MM.1S (cell line): ENCODE measurements at regions not wholly inside any gene's neighbourhood (a gene's known extent, or its start where the extent isn't known, plus 50 kb on each side); places are given as distances from the start of the nearest gene placed in this dataset.

Source experiments
- DNase-seq: peaks from one replicate; pipeline ENCODE4 v3.0.0-alpha.2; 2015
- H2AFZ ChIP-seq: fragments of 300-600 bp; sonication (generic); 2 replicates; pipeline ENCODE4 v1.6.0; 2016; ENCODE audit warnings: antibody characterized with exemption, low read length
- H3F3A ChIP-seq: fragments of 300-600 bp; sonication (generic); 2 replicates; pipeline ENCODE4 v1.6.1; 2016; ENCODE audit warnings: mild to moderate bottlenecking, antibody characterized with exemption, low read length, moderate library complexity, mixed read lengths; ENCODE audit not compliant: insufficient read depth
- H3K27ac ChIP-seq: fragments of 300-600 bp; sonication (generic); 2 replicates; pipeline ENCODE4 v1.5.1; 2016; ENCODE audit warnings: mild to moderate bottlenecking, low read length
- H3K27me3 ChIP-seq: fragments of 300-600 bp; sonication (generic); replicated peaks from 2 replicates; pipeline ENCODE4 v1.6.0; 2016; ENCODE audit warnings: low read length; ENCODE audit not compliant: insufficient read depth
- H3K36me3 ChIP-seq: fragments of 300-600 bp; sonication (generic); replicated peaks from 2 replicates; pipeline ENCODE4 v1.6.1; 2016; ENCODE audit warnings: mild to moderate bottlenecking, low read length, mixed read lengths; ENCODE audit not compliant: insufficient read depth
- H3K4me1 ChIP-seq: fragments of 300-600 bp; sonication (generic); 2 replicates; pipeline ENCODE4 v1.6.1; 2016; ENCODE audit warnings: low read length, mixed read lengths
- H3K4me2 ChIP-seq: fragments of 300-600 bp; sonication (generic); 2 replicates; pipeline ENCODE4 v1.6.0; 2016; ENCODE audit warnings: low read depth, low read length
- H3K4me3 ChIP-seq: fragments of 300-600 bp; sonication (generic); 2 replicates; pipeline ENCODE4 v1.5.1; 2016; ENCODE audit warnings: low read length, mixed read lengths
- H3K79me2 ChIP-seq: fragments of 300-600 bp; sonication (generic); 2 replicates; pipeline ENCODE4 v1.6.1; 2016; ENCODE audit warnings: mixed run types, low read length, mixed read lengths
- H3K9ac ChIP-seq: fragments of 300-600 bp; sonication (generic); 2 replicates; pipeline ENCODE4 v1.6.1; 2016; ENCODE audit warnings: low read length, mixed read lengths
- H3K9me2 ChIP-seq: fragments of 300-600 bp; sonication (generic); replicated peaks from 2 replicates; pipeline ENCODE4 v1.6.1; 2016; ENCODE audit warnings: mild to moderate bottlenecking, low read length, mixed read lengths; ENCODE audit not compliant: insufficient read depth
- H3K9me3 ChIP-seq: fragments of 300-600 bp; sonication (generic); replicated peaks from 2 replicates; pipeline ENCODE4 v1.6.1; 2016; ENCODE audit warnings: mild to moderate bottlenecking, low read length, mixed read lengths; ENCODE audit not compliant: insufficient read depth
- H4K20me1 ChIP-seq: fragments of 300-600 bp; sonication (generic); 2 replicates; pipeline ENCODE4 v1.6.1; 2016; ENCODE audit warnings: mild to moderate bottlenecking, low read length, moderate library complexity, mixed read lengths; ENCODE audit not compliant: insufficient read depth
- CTCF ChIP-seq: fragments of 300-600 bp; sonication (generic); IDR thresholded peaks from 2 replicates; pipeline ENCODE4 v1.5.1; 2016; ENCODE audit warnings: antibody characterized with exemption, low read length, mixed read lengths
- EZH2 ChIP-seq: fragments of 300-600 bp; sonication (generic); optimal IDR thresholded peaks from 2 replicates; pipeline ENCODE3; 2017; ENCODE audit warnings: low read depth, mild to moderate bottlenecking, antibody characterized with exemption, low read length, mixed read lengths
- EZH2phosphoT487 ChIP-seq: fragments of 300-600 bp; sonication (generic); IDR thresholded peaks from 2 replicates; pipeline ENCODE4 v1.6.1; 2018; ENCODE audit warnings: antibody characterized with exemption, low read length

- Histone ChIP-seq H3K4me1 (no peaks in the 10 kb centered on the region), H3K9ac (no peak overlapping the region), H4K20me1 (no peaks in the 10 kb centered on the region), H3K36me3 (no peaks in the 10 kb centered on the region), H3K4me3 (no peak overlapping the region), H3K9me3 (no peaks in the 10 kb centered on the region; the same call in 1 of the 2 replicates), H3K4me2 (no peak overlapping the region), H3K27ac (no peak overlapping the region), H3K79me2 (no peaks in the 10 kb centered on the region), H2AFZ (no peak overlapping the region), H3F3A (no peaks in the 10 kb centered on the region), H3K27me3 (no peaks in the 10 kb centered on the region), H3K9me2 (no peaks in the 10 kb centered on the region)
- TF ChIP-seq EZH2phosphoT487, result no peak
- no peak for TF ChIP-seq EZH2
- TF ChIP-seq CTCF, result no peak
- no peak for DNase-seq
Measured at GRCh38 chr7:51680594-51681399, 364.2 kb upstream of the COBL start.

- no peak overlapping the region for H3K4me2 ChIP-seq
- no peak overlapping the region for H3K4me3 ChIP-seq
- H3K9me2 ChIP-seq, result no peaks in the 10 kb centered on the region
- no peaks in the 10 kb centered on the region for H3K36me3 ChIP-seq
- TF ChIP-seq CTCF (no peak), EZH2phosphoT487 (no peak), EZH2 (no peak)
- no peak for DNase-seq
- H3K27ac ChIP-seq, result no peak overlapping the region
- H4K20me1 ChIP-seq, result no peaks in the 10 kb centered on the region
- no peak overlapping the region for H2AFZ ChIP-seq
- no peaks in the 10 kb centered on the region; the same call in 1 of the 2 replicates for H3K9me3 ChIP-seq
- no peaks in the 10 kb centered on the region for H3K4me1 ChIP-seq
- no peaks in the 10 kb centered on the region for H3K79me2 ChIP-seq
- no peaks in the 10 kb centered on the region for H3F3A ChIP-seq
- H3K9ac ChIP-seq, result no peak overlapping the region
- H3K27me3 ChIP-seq, result no peaks in the 10 kb centered on the region
Measured at GRCh38 chr7:51679358-51679757, 362.7 kb upstream of the COBL start.

- Histone ChIP-seq H3K27me3 (no peaks in the 10 kb centered on the region), H3K27ac (no peak overlapping the region), H3K79me2 (no peaks in the 10 kb centered on the region), H3K9me2 (no peaks in the 10 kb centered on the region), H3K4me2 (no peak overlapping the region), H3K9me3 (no peaks in the 10 kb centered on the region), H3F3A (no peaks in the 10 kb centered on the region), H3K4me1 (no peaks in the 10 kb centered on the region), H3K9ac (no peak overlapping the region), H2AFZ (no peak overlapping the region), H4K20me1 (no peaks in the 10 kb centered on the region), H3K4me3 (no peak overlapping the region), H3K36me3 (no peaks in the 10 kb centered on the region)
- TF ChIP-seq EZH2phosphoT487, result no peak
- no peak for TF ChIP-seq CTCF
- no peak for TF ChIP-seq EZH2
- no peak for DNase-seq
Measured at GRCh38 chr7:51666751-51667150, 350.1 kb upstream of the COBL start.
